HL-60 (cell line): ENCODE measurements at regions not wholly inside any gene's neighbourhood (a gene's known extent, or its start where the extent isn't known, plus 50 kb on each side); places are given as distances from the start of the nearest gene placed in this dataset.

Experiments
- DNase-seq, 2 experiments: peaks; one replicate each; pipeline ENCODE4 v3.0.0-alpha.2; 2010 to 2020; ENCODE audit warnings: low read depth in 1 of 2, low spot score in 1 of 2
- H3K27ac ChIP-seq: fragments of 250-450 bp; sonication (Bioruptor Pico); replicated peaks from 2 replicates; pipeline ENCODE4 v1.5.1; 2020; ENCODE audit warnings: mild to moderate bottlenecking, moderate library complexity
- H3K27me3 ChIP-seq: fragments of 250-450 bp; sonication (Bioruptor Pico); 2 replicates; pipeline ENCODE4 v1.5.1; 2021; ENCODE audit warnings: mild to moderate bottlenecking, moderate library complexity; ENCODE audit not compliant: insufficient read depth, poor library complexity, severe bottlenecking
- H3K4me3 ChIP-seq: replicated peaks from 2 replicates; pipeline ENCODE4 v1.5.1; 2011; ENCODE audit warnings: mild to moderate bottlenecking, control low read depth, low read length; ENCODE audit not compliant: insufficient read depth
- CTCF ChIP-seq: IDR thresholded peaks from one replicate; pipeline ENCODE4 v1.5.1; 2011; ENCODE audit warnings: low read length, control low read depth, inconsistent platforms; ENCODE audit not compliant: insufficient read depth
- GABPA ChIP-seq: IDR thresholded peaks from 2 replicates; pipeline ENCODE4 v1.6.1; 2012; ENCODE audit warnings: low read depth
- POLR2AphosphoS5 ChIP-seq: IDR thresholded peaks from 2 replicates; pipeline ENCODE4 v1.6.1; 2012; ENCODE audit warnings: low read depth
- SPI1 ChIP-seq: IDR thresholded peaks from 2 replicates; pipeline ENCODE4 v1.6.1; 2012; ENCODE audit warnings: low read depth, mild to moderate bottlenecking, borderline replicate concordance
- TF ChIP-seq, protein P1 (sequence below): IDR thresholded peaks from 2 replicates; pipeline ENCODE4 v1.6.1; 2012; ENCODE audit warnings: low read depth; ENCODE audit not compliant: insufficient replicate concordance

GRCh38 chr9:82091100-82091499 is 102.5 kb downstream of the SPATA31D1 start:
- TF ChIP-seq POLR2AphosphoS5: no peak
- no peak for TF ChIP-seq CTCF
- TF ChIP-seq SPI1: no peak
- no peak for TF ChIP-seq GABPA
- TF ChIP-seq, protein P1, sequence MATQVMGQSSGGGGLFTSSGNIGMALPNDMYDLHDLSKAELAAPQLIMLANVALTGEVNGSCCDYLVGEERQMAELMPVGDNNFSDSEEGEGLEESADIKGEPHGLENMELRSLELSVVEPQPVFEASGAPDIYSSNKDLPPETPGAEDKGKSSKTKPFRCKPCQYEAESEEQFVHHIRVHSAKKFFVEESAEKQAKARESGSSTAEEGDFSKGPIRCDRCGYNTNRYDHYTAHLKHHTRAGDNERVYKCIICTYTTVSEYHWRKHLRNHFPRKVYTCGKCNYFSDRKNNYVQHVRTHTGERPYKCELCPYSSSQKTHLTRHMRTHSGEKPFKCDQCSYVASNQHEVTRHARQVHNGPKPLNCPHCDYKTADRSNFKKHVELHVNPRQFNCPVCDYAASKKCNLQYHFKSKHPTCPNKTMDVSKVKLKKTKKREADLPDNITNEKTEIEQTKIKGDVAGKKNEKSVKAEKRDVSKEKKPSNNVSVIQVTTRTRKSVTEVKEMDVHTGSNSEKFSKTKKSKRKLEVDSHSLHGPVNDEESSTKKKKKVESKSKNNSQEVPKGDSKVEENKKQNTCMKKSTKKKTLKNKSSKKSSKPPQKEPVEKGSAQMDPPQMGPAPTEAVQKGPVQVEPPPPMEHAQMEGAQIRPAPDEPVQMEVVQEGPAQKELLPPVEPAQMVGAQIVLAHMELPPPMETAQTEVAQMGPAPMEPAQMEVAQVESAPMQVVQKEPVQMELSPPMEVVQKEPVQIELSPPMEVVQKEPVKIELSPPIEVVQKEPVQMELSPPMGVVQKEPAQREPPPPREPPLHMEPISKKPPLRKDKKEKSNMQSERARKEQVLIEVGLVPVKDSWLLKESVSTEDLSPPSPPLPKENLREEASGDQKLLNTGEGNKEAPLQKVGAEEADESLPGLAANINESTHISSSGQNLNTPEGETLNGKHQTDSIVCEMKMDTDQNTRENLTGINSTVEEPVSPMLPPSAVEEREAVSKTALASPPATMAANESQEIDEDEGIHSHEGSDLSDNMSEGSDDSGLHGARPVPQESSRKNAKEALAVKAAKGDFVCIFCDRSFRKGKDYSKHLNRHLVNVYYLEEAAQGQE: no peak
- H3K27ac ChIP-seq: no peak overlapping the region
- no peak overlapping the region for H3K4me3 ChIP-seq
- DNase-seq: no peak
- no peaks in the 10 kb centered on the region for H3K27me3 ChIP-seq

- no peak overlapping the region for H3K27ac ChIP-seq
- no peak for DNase-seq
- no peak overlapping the region for H3K4me3 ChIP-seq
- TF ChIP-seq POLR2AphosphoS5 (no peak), SPI1 (no peak)
- H3K27me3 ChIP-seq: no peaks in the 10 kb centered on the region
Measured at GRCh38 chr9:82091610-82092009, 103.0 kb downstream of the SPATA31D1 start.

DNA sequence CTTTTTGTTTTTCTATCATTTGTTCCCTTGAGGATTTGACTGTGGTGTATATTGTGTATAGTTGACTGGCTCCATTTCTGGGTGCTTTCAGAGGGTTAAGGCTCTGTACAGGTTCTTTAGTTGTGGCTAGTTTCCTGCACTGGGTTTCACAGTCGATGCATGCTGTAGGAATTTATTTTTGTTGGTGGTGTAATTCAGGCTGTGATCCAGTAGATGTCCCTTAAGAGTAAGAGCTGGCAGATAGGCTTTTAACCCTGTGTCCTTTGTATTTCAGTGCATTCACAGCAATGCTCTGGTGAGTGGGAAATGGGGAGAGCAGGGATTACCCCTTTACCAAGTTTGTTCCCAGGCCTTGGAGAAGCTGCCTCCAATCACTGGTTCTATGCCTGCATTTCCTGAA is 112.9 kb downstream of the SPATA31D1 start:
- Histone ChIP-seq H3K4me3 (no peak overlapping the region), H3K27ac (no peak overlapping the region), H3K27me3 (no peaks in the 10 kb centered on the region)
- DNase-seq: no peak
- TF ChIP-seq SPI1 (no peak), POLR2AphosphoS5 (no peak), GABPA (no peak), CTCF (no peak)
- TF ChIP-seq, protein P1: no peak

GRCh38 chr9:82104252-82104651 is 115.7 kb downstream of the SPATA31D1 start:
- Histone ChIP-seq H3K27me3 (no peaks in the 10 kb centered on the region), H3K4me3 (no peak overlapping the region), H3K27ac (no peak overlapping the region)
- TF ChIP-seq GABPA (no peak), POLR2AphosphoS5 (no peak), SPI1 (no peak)
- TF ChIP-seq, protein P1: no peak
- no peak for DNase-seq
